Right cardiac atrium (tissue), 5 donors: ENCODE measurements at regions not wholly inside any gene's neighbourhood (a gene's known extent, or its start where the extent isn't known, plus 50 kb on each side); places are given as distances from the start of the nearest gene placed in this dataset.
"Not testable (repeated sequence)": the region's sequence is repeated elsewhere in the genome, so short reads cannot be mapped to it uniquely, and the experiment has no call there.

ENCODE experiments used
- ATAC-seq, 2 donors: fragments of 200-7000 bp; cut with Tn5 transposase; one replicate each; pipeline versions ENCODE4 v1.8.0 to v1.9.1; 2020; ENCODE audit warnings: moderate library complexity in 2 of 2, mild to moderate bottlenecking in 1 of 2
- DNase-seq, 3 donors: peaks; one replicate each; pipeline ENCODE4 v3.0.0-alpha.2; 2020
- H3K27ac ChIP-seq: one replicate; pipeline ENCODE4 v1.5.1; 2013; ENCODE audit warnings: mild to moderate bottlenecking, low read length, control low read depth, moderate library complexity
- H3K27me3 ChIP-seq: one replicate; pipeline ENCODE4 v1.6.1; 2013; ENCODE audit not compliant: control insufficient read depth, insufficient read depth
- H3K4me1 ChIP-seq: one replicate; pipeline ENCODE4 v1.6.1; 2013; ENCODE audit warnings: low read length; ENCODE audit not compliant: control insufficient read depth, insufficient read depth
- H3K4me3 ChIP-seq: one replicate; pipeline ENCODE4 v1.5.1; 2013; ENCODE audit warnings: low read length, control low read depth
- H3K9me3 ChIP-seq: one replicate; pipeline ENCODE4 v1.6.1; 2013; ENCODE audit warnings: low read length; ENCODE audit not compliant: control insufficient read depth
- WGBS: extraction: QIAGEN DNeasy Blood & Tissue Kit; methylation state at CpG from one replicate; pipeline ENCODE4 v1.1.7; 2013; 5-methylcytosine and 5-hydroxymethylcytosine counted together
- intact Hi-C, 4 donors: fragments of 100-400 bp; cut with DNase I; formaldehyde crosslinking; loops; one replicate each; pipeline versions ENCODE4 v1.11.0 to v1.14.0; 2022 to 2023
- donor health status: healthy with polysubstance abuse.
- donor health status: DM: no; HTN: yes; CAD: no.
- donor health status: DM: no; HTN: no; CAD: no.
- donor health status: DM: no; HTN: yes; CAD: no; lungs with severe emphysema.
- donor health status: DM: yes; HTN: yes; CAD: no.

GRCh38 chr6:140189263-140189662 is 814.8 kb upstream of the CITED2 start:
- H3K27ac ChIP-seq, H3K27me3 ChIP-seq, H3K4me1 ChIP-seq, H3K9me3 ChIP-seq, intact Hi-C loops, H3K4me3 ChIP-seq, DNase-seq, ATAC-seq: not testable (repeated sequence)
- WGBS: 91% methylated on average over 1 of the region's 1 CpG

GRCh38 chr6:140185991-140186390 is 811.5 kb upstream of the CITED2 start:
- Histone ChIP-seq H3K27ac (no peak overlapping the region), H3K4me1 (no peaks in the 10 kb centered on the region), H3K9me3 (no peaks in the 10 kb centered on the region), H3K4me3 (no peak overlapping the region), H3K27me3 (no peaks in the 10 kb centered on the region)
- intact Hi-C loops: no loop called here
- DNase-seq (no peak), ATAC-seq (no peak)

- H3K4me3 ChIP-seq: no peak overlapping the region
- intact Hi-C loops: no loop called here
- ATAC-seq (no peak), DNase-seq (no peak)
- H3K27ac ChIP-seq: no peak overlapping the region
- no peaks in the 10 kb centered on the region for H3K9me3 ChIP-seq
- H3K27me3 ChIP-seq: no peaks in the 10 kb centered on the region
- no peaks in the 10 kb centered on the region for H3K4me1 ChIP-seq
Observed at GRCh38 chr6:140183881-140184280, 809.4 kb upstream of the CITED2 start.

GRCh38 chr6:140182821-140183220 is 808.4 kb upstream of the CITED2 start:
- intact Hi-C loops: no loop called here
- whole genome bisulfite sequencing: 90% methylated on average over 2 of the region's 2 CpGs

GRCh38 chr6:140181876-140182275 is 807.4 kb upstream of the CITED2 start:
- WGBS: 88% methylated on average over 2 of the region's 2 CpGs

More at GRCh38 chr6:140182821-140183220, 808.4 kb upstream of the CITED2 start:
- Histone ChIP-seq H3K4me1 (no peaks in the 10 kb centered on the region), H3K27me3 (no peaks in the 10 kb centered on the region), H3K9me3 (no peaks in the 10 kb centered on the region), H3K27ac (no peak overlapping the region), H3K4me3 (no peak overlapping the region)
- DNase-seq (no peak), ATAC-seq (no peak)

GRCh38 chr6:140180306-140180705 is 805.9 kb upstream of the CITED2 start:
- Histone ChIP-seq H3K9me3 (no peaks in the 10 kb centered on the region), H3K27me3 (no peaks in the 10 kb centered on the region), H3K4me3 (no peak overlapping the region), H3K4me1 (no peaks in the 10 kb centered on the region), H3K27ac (no peak overlapping the region)
- intact Hi-C loops: no loop called here
- ATAC-seq (no peak), DNase-seq (no peak)
- 97% methylated on average over 2 of the region's 2 CpGs for WGBS

More at GRCh38 chr6:140181876-140182275, 807.4 kb upstream of the CITED2 start:
- intact Hi-C loops: no loop called here
- no peaks in the 10 kb centered on the region for H3K9me3 ChIP-seq
- no peaks in the 10 kb centered on the region for H3K27me3 ChIP-seq
- H3K4me3 ChIP-seq: no peak overlapping the region
- no peaks in the 10 kb centered on the region for H3K4me1 ChIP-seq
- no peak overlapping the region for H3K27ac ChIP-seq
- ATAC-seq (no peak), DNase-seq (no peak)

GRCh38 chr6:140178935-140179334 is 804.5 kb upstream of the CITED2 start:
- no peaks in the 10 kb centered on the region for H3K4me1 ChIP-seq
- no peaks in the 10 kb centered on the region for H3K9me3 ChIP-seq
- ATAC-seq (no peak), DNase-seq (no peak)
- no peak overlapping the region for H3K27ac ChIP-seq
- H3K27me3 ChIP-seq: no peaks in the 10 kb centered on the region
- intact Hi-C loops: no loop called here
- no peak overlapping the region for H3K4me3 ChIP-seq

GRCh38 chr6:140178520-140178919 is 804.1 kb upstream of the CITED2 start:
- 68% methylated on average over 1 of the region's 1 CpG for WGBS
- no peak overlapping the region for H3K4me3 ChIP-seq
- DNase-seq: no peak
- no peaks in the 10 kb centered on the region for H3K9me3 ChIP-seq
- intact Hi-C loops: no loop called here
- ATAC-seq: no peak
- H3K27ac ChIP-seq: no peak overlapping the region
- H3K4me1 ChIP-seq: no peaks in the 10 kb centered on the region
- H3K27me3 ChIP-seq: no peaks in the 10 kb centered on the region

GRCh38 chr6:140176306-140176705 is 801.9 kb upstream of the CITED2 start:
- H3K27ac ChIP-seq: no peak overlapping the region
- H3K9me3 ChIP-seq: no peaks in the 10 kb centered on the region
- no peaks in the 10 kb centered on the region for H3K4me1 ChIP-seq
- no peak overlapping the region for H3K4me3 ChIP-seq
- WGBS: 96% methylated on average over 1 of the region's 1 CpG
- DNase-seq (no peak), ATAC-seq (no peak)
- H3K27me3 ChIP-seq: no peaks in the 10 kb centered on the region
- intact Hi-C loops: no loop called here

GRCh38 chr6:140175486-140175885 is 801.0 kb upstream of the CITED2 start:
- H3K9me3 ChIP-seq: no peaks in the 10 kb centered on the region
- DNase-seq (no peak), ATAC-seq (no peak)
- H3K27me3 ChIP-seq: no peaks in the 10 kb centered on the region
- no peak overlapping the region for H3K27ac ChIP-seq
- H3K4me1 ChIP-seq: no peaks in the 10 kb centered on the region
- 96% methylated on average over 1 of the region's 1 CpG for WGBS
- intact Hi-C loops: no loop called here
- H3K4me3 ChIP-seq: no peak overlapping the region

- no peaks in the 10 kb centered on the region for H3K4me1 ChIP-seq
- ATAC-seq (no peak), DNase-seq (no peak)
- H3K9me3 ChIP-seq: no peaks in the 10 kb centered on the region
- no peaks in the 10 kb centered on the region for H3K27me3 ChIP-seq
- no peak overlapping the region for H3K27ac ChIP-seq
- no peak overlapping the region for H3K4me3 ChIP-seq
- WGBS: 91% methylated on average over 2 of the region's 2 CpGs
- intact Hi-C loops: no loop called here
Observed at GRCh38 chr6:140174524-140174923, 800.1 kb upstream of the CITED2 start.

GRCh38 chr6:140168365-140168764 is 793.9 kb upstream of the CITED2 start:
- H3K4me3 ChIP-seq: no peak overlapping the region
- no peak for ATAC-seq
- H3K9me3 ChIP-seq: no peaks in the 10 kb centered on the region
- no peak overlapping the region for H3K27ac ChIP-seq
- H3K27me3 ChIP-seq: no peaks in the 10 kb centered on the region
- 96% methylated on average over 3 of the region's 3 CpGs for WGBS
- H3K4me1 ChIP-seq: no peaks in the 10 kb centered on the region
- no peak for DNase-seq
- intact Hi-C loops: no loop called here
